ENCODE measurements at regions not wholly inside any gene's neighbourhood (a gene's known extent, or its start where the extent isn't known, plus 50 kb on each side); places are given as distances from the start of the nearest gene placed in this dataset.

DNA sequence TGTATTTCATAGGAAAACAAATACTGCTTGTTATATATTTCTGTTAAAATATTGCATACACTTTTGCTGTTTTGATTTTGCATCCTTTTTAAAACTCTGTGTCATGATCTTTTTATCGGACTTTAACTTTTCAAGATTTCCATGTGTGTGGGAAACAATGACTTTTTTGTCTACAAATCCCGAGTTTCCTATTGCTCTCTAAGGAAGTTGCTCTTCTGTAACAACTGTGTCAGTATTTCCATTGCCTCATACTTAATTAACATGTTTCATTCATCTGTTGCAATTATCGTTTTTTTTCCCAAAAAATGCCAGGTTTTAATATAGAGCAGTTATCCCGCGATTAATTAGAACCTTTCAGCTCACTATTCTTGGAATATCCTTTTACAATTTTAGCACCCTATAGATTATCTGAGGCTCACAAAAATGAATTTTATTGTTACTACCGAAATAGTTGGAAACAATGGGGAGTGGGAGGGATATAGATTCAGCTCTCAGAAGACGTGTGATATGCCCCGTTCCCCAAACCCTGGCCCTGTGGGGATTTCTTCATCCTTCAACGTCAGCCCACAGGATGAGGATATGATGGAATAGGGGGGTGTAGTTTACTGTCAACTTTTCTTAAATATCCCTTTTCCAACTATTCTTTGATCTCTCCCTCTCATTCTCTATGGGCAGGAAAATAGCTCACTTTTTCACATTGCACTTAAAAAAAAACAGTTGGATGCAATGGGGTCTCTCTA is 297.6 kb upstream of the IGFBP3 start:
- DNase-seq (ENCODE audit: low spot score), result no peak
- TF ChIP-seq POLR2A (IDR thresholded peaks at IDR 0.05), result no peak
- TF ChIP-seq POLR2AphosphoS5 (IDR thresholded peaks at IDR 0.05), result no peak
- TF ChIP-seq CTCF (IDR thresholded peaks at IDR 0.05), result no peak
- no peak overlapping the region for H3K27ac ChIP-seq

DNA sequence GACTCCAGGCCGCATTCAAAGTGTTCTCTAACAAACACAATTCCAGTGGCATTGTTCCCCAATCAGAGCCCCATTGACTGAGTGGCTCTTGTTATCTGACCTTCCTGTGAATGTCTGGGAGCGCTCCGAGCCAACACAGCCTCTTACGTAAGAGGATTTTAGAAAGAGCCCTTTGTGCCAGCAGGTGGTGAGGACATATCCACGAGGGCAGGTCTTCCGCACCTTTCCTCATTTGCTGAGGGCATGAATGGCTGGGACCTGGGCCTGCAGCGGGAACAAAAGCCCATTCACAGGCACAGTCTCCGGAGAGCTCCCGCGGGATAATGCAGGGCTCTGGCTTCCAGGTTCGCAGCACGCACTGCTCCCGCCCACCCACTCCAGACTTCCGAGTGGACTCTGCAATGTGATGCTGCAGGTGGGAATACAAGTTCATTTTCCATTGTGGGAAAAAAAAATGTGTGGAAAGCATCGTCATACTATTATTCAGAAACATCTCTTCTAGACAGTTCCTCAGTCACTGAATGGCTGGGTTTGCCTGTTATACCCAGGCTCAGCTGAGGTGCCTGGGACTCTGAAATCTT is 295.0 kb upstream of the IGFBP3 start:
- no peaks in the 10 kb centered on the region for H3K4me1 ChIP-seq (replicated peaks)
- no peak overlapping the region for H3K27ac ChIP-seq
- no peaks in the 10 kb centered on the region for H3K27me3 ChIP-seq (replicated peaks; ENCODE audit: insufficient read depth)
- TF ChIP-seq CTCF (IDR thresholded peaks at IDR 0.05), result no peak
- TF ChIP-seq POLR2AphosphoS5 (IDR thresholded peaks at IDR 0.05), result no peak
- TF ChIP-seq POLR2A (IDR thresholded peaks at IDR 0.05), result no peak
- no peaks in the 10 kb centered on the region for H3K9me3 ChIP-seq
- no peak overlapping the region for H3K4me3 ChIP-seq
- H3K36me3 ChIP-seq, result no peaks in the 10 kb centered on the region
- intact Hi-C loops (cut with DNase I), result no loop called here
- whole genome bisulfite sequencing, result 51% methylated on average over 15 of the region's 15 CpGs
- DNase-seq (ENCODE audit: low spot score), result peak; percentile 36

More for the DNA sequence above, 297.6 kb upstream of the IGFBP3 start:
- no peaks in the 10 kb centered on the region for H3K9me3 ChIP-seq
- intact Hi-C loops (cut with DNase I), result no loop called here
- no peak overlapping the region for H3K4me3 ChIP-seq
- no peaks in the 10 kb centered on the region for H3K36me3 ChIP-seq
- H3K4me1 ChIP-seq (replicated peaks), result no peaks in the 10 kb centered on the region
- no peaks in the 10 kb centered on the region for H3K27me3 ChIP-seq (replicated peaks; ENCODE audit: insufficient read depth)
- 76% methylated on average over 9 of the region's 9 CpGs for WGBS

DNA sequence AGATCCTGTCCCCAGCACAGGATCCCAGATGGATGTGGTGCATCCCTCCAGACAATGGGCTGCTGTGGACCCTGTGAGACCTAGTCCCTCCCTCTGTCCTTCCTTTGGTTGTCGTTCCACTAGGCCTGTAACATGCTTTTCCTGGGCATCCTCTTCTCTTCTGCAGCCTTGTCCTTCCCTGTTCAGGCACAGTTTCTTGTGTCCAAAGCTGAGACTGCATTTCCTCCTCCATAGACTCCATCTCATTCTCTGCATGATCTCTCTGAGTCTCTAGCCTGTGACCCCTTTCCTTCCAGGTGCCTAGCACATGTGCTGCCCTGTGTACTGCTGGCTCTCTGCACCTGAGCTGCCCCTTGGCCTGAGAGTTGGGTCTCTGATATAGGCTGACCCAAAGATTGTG is 293.5 kb upstream of the IGFBP3 start:
- 100% methylated on average over 1 of the region's 1 CpG for WGBS
- H3K4me1 ChIP-seq (replicated peaks), result no peaks in the 10 kb centered on the region
- TF ChIP-seq POLR2A (IDR thresholded peaks at IDR 0.05) (no peak), POLR2AphosphoS5 (IDR thresholded peaks at IDR 0.05) (no peak), CTCF (IDR thresholded peaks at IDR 0.05) (no peak)
- H3K27me3 ChIP-seq (replicated peaks; ENCODE audit: insufficient read depth), result no peaks in the 10 kb centered on the region
- DNase-seq (ENCODE audit: low spot score), result no peak
- H3K9me3 ChIP-seq, result no peaks in the 10 kb centered on the region
- intact Hi-C loops (cut with DNase I), result no loop called here
- no peak overlapping the region for H3K27ac ChIP-seq
- H3K4me3 ChIP-seq, result no peak overlapping the region
- no peaks in the 10 kb centered on the region for H3K36me3 ChIP-seq

GRCh38 chr7:46213154-46213537 is 292.1 kb upstream of the IGFBP3 start:
- intact Hi-C loops (cut with DNase I), result no loop called here
- DNase-seq (ENCODE audit: low spot score), result no peak
- WGBS, result 91% methylated on average over 2 of the region's 2 CpGs
- Histone ChIP-seq H3K9me3 (no peaks in the 10 kb centered on the region), H3K36me3 (no peaks in the 10 kb centered on the region), H3K4me1 (replicated peaks) (no peaks in the 10 kb centered on the region), H3K27ac (no peak overlapping the region), H3K27me3 (replicated peaks; ENCODE audit: insufficient read depth) (no peaks in the 10 kb centered on the region), H3K4me3 (no peak overlapping the region)
- TF ChIP-seq POLR2A (IDR thresholded peaks at IDR 0.05), result no peak

GRCh38 chr7:46212425-46213153 is 291.5 kb upstream of the IGFBP3 start:
- no peaks in the 10 kb centered on the region for H3K27me3 ChIP-seq (replicated peaks; ENCODE audit: insufficient read depth)
- WGBS, result 91% methylated on average over 8 of the region's 8 CpGs
- DNase-seq (ENCODE audit: low spot score), result no peak
- no peaks in the 10 kb centered on the region for H3K9me3 ChIP-seq
- intact Hi-C loops (cut with DNase I), result no loop called here
- no peak overlapping the region for H3K27ac ChIP-seq
- H3K36me3 ChIP-seq, result no peaks in the 10 kb centered on the region
- TF ChIP-seq POLR2A (IDR thresholded peaks at IDR 0.05), result no peak
- TF ChIP-seq POLR2AphosphoS5 (IDR thresholded peaks at IDR 0.05), result no peak
- TF ChIP-seq CTCF (IDR thresholded peaks at IDR 0.05), result no peak
- no peaks in the 10 kb centered on the region for H3K4me1 ChIP-seq (replicated peaks)
- H3K4me3 ChIP-seq, result no peak overlapping the region
